PC-9 (cell line): ENCODE measurements at regions not wholly inside any gene's neighbourhood (a gene's known extent, or its start where the extent isn't known, plus 50 kb on each side); places are given as distances from the start of the nearest gene placed in this dataset.
A peak's percentile ranks its signal among the peaks of the same experiment; 100 is the strongest.
"Not testable (repeated sequence)": the region's sequence is repeated elsewhere in the genome, so short reads cannot be mapped to it uniquely, and the experiment has no call there.

Experiments
- BruUV-seq: library from RNA; stranded (reverse); fragments of 400-500 nt; replicated peaks from 2 replicates; lab custom pipeline; 2021; lab: Mats Ljungman, UMichigan
- CTCF ChIA-PET: fragments of 300-600 bp; sonication (Branson Sonifier 250); formaldehyde crosslinking; loops from one replicate; lab custom pipeline; 2022; ENCODE audit warnings: antibody characterized with exemption; lab: Charles Lee
- POLR2A ChIA-PET: fragments of 300-600 bp; sonication (Branson Sonifier 250); formaldehyde crosslinking; loops from one replicate; lab custom pipeline; 2022; ENCODE audit warnings: antibody characterized with exemption; ENCODE audit not compliant: unreplicated experiment; lab: Charles Lee
- DNase-seq, 2 experiments: peaks; one replicate each; pipeline versions ENCODE4 v3.0.0 to v3.0.0-alpha.2; 2015 to 2022; ENCODE audit warnings: mixed read lengths in 1 of 2
- H2AFZ ChIP-seq: fragments of 200-600 bp; sonication (generic); 2 replicates; pipeline ENCODE4 v1.8.1; 2017; ENCODE audit warnings: antibody characterized with exemption
- H3F3A ChIP-seq: fragments of 200-600 bp; sonication (generic); 2 replicates; pipeline ENCODE4 v1.8.1; 2017; ENCODE audit warnings: antibody characterized with exemption, mild to moderate bottlenecking, low read depth; ENCODE audit not compliant: insufficient read depth
- H3K27ac ChIP-seq: fragments of 200-600 bp; sonication (generic); 2 replicates; pipeline ENCODE4 v1.6.1; 2016; ENCODE audit warnings: mixed run types
- H3K27me3 ChIP-seq: fragments of 200-600 bp; sonication (generic); 2 replicates; pipeline ENCODE4 v1.6.1; 2016; ENCODE audit warnings: low read depth, mixed run types; ENCODE audit not compliant: insufficient read depth
- H3K36me3 ChIP-seq: fragments of 200-600 bp; sonication (generic); 2 replicates; pipeline ENCODE4 v1.6.1; 2016; ENCODE audit warnings: low read depth, mixed run types
- H3K4me1 ChIP-seq: fragments of 200-600 bp; sonication (generic); replicated peaks from 2 replicates; pipeline ENCODE4 v1.6.1; 2016; ENCODE audit warnings: mixed run types; ENCODE audit not compliant: insufficient read depth
- H3K4me2 ChIP-seq: fragments of 200-600 bp; sonication (generic); 2 replicates; pipeline ENCODE4 v1.6.1; 2017; ENCODE audit warnings: mixed run types
- H3K4me3 ChIP-seq: fragments of 200-600 bp; sonication (generic); 2 replicates; pipeline ENCODE4 v1.6.1; 2016; ENCODE audit warnings: mixed run types
- H3K79me2 ChIP-seq: fragments of 200-600 bp; sonication (generic); 2 replicates; pipeline ENCODE4 v1.6.1; 2017; ENCODE audit warnings: low read depth, mixed run types
- H3K9me2 ChIP-seq: fragments of 200-600 bp; sonication (generic); 2 replicates; pipeline ENCODE4 v1.8.1; 2017; ENCODE audit warnings: mild to moderate bottlenecking; ENCODE audit not compliant: insufficient read depth
- H3K9me3 ChIP-seq: fragments of 200-600 bp; sonication (generic); 2 replicates; pipeline ENCODE4 v1.8.1; 2016; ENCODE audit warnings: low read depth; ENCODE audit not compliant: insufficient read depth
- H4K20me1 ChIP-seq: fragments of 200-600 bp; sonication (generic); 2 replicates; pipeline ENCODE4 v1.8.1; 2017; ENCODE audit not compliant: insufficient read depth
- CTCF ChIP-seq: fragments of 200-600 bp; sonication (generic); conservative IDR thresholded peaks from 2 replicates; pipeline ENCODE4 v1.6.1; 2017; ENCODE audit warnings: mixed run types, antibody characterized with exemption, mild to moderate bottlenecking, moderate library complexity
- EZH2 ChIP-seq: fragments of 200-600 bp; sonication (generic); IDR thresholded peaks from 2 replicates; pipeline ENCODE4 v1.8.0; 2017; ENCODE audit warnings: antibody characterized with exemption, low read depth
- intact Hi-C: fragments of 100-400 bp; cut with micrococcal nuclease; formaldehyde crosslinking; loops from one replicate; pipeline ENCODE4 v1.10.0; 2022; ENCODE audit not compliant: unreplicated experiment

GRCh38 chr10:63689768-63690167, 168.6 kb downstream of the REEP3 start:
- Histone ChIP-seq H3K27me3 (no peaks in the 10 kb centered on the region), H3K4me2 (no peak overlapping the region), H3K4me3 (no peak overlapping the region), H3K27ac (no peak overlapping the region), H4K20me1 (no peaks in the 10 kb centered on the region), H3K4me1 (peaks cover 5% of the 10 kb centered on the region), H3K9me2 (no peaks in the 10 kb centered on the region), H3K9me3 (no peaks in the 10 kb centered on the region), H3K79me2 (no peaks in the 10 kb centered on the region), H3F3A (no peaks in the 10 kb centered on the region), H3K36me3 (no peaks in the 10 kb centered on the region), H2AFZ (no peak overlapping the region)
- no TSS peak for BruUV-seq
- TF ChIP-seq EZH2 (no peak), CTCF (no peak)
- ChIA-PET CTCF (no interaction called here), POLR2A (no interaction called here)
- no peak for DNase-seq
- intact Hi-C loops, result no loop called here

GRCh38 chr10:63692220-63692896, 171.2 kb downstream of the REEP3 start:
- Histone ChIP-seq H3K79me2 (no peaks in the 10 kb centered on the region), H3K27me3 (no peaks in the 10 kb centered on the region), H3K4me1 (peaks cover 5% of the 10 kb centered on the region), H3K9me2 (no peaks in the 10 kb centered on the region), H2AFZ (no peak overlapping the region), H4K20me1 (no peaks in the 10 kb centered on the region), H3K9me3 (no peaks in the 10 kb centered on the region), H3K4me3 (no peak overlapping the region), H3K4me2 (no peak overlapping the region), H3F3A (no peaks in the 10 kb centered on the region), H3K36me3 (no peaks in the 10 kb centered on the region), H3K27ac (no peak overlapping the region)
- BruUV-seq, result no TSS peak
- no peak for DNase-seq
- intact Hi-C loops, result no loop called here
- CTCF ChIA-PET, result no interaction called here
- TF ChIP-seq CTCF (no peak), EZH2 (no peak)
- POLR2A ChIA-PET, result no interaction called here

GRCh38 chr10:63693021-63693420, 171.8 kb downstream of the REEP3 start:
- CTCF ChIA-PET, H4K20me1 ChIP-seq, BruUV-seq, H3K4me1 ChIP-seq, POLR2A ChIA-PET, H3K36me3 ChIP-seq, H3K9me2 ChIP-seq, H3K9me3 ChIP-seq, H3K27ac ChIP-seq, H3K79me2 ChIP-seq, H2AFZ ChIP-seq, H3K27me3 ChIP-seq, H3K4me2 ChIP-seq, intact Hi-C loops, H3K4me3 ChIP-seq, H3F3A ChIP-seq: not testable (repeated sequence)
- peak in 1 of 2 experiments; percentile 38 for DNase-seq

- no peaks in the 10 kb centered on the region for H4K20me1 ChIP-seq
- peaks cover 30% of the 10 kb centered on the region for H3K4me1 ChIP-seq
- no peak overlapping the region for H3K4me2 ChIP-seq
- H3K9me2 ChIP-seq, result no peaks in the 10 kb centered on the region
- no peaks in the 10 kb centered on the region for H3K79me2 ChIP-seq
- peaks cover 20% of the 10 kb centered on the region for H3F3A ChIP-seq
- intact Hi-C loops, result no loop called here
- no TSS peak for BruUV-seq
- H3K9me3 ChIP-seq, result no peaks in the 10 kb centered on the region
- no peak for DNase-seq
- no peak for TF ChIP-seq CTCF
- TF ChIP-seq EZH2, result no peak
- POLR2A ChIA-PET, result no interaction called here
- no peak overlapping the region for H3K4me3 ChIP-seq
- no peaks in the 10 kb centered on the region for H3K36me3 ChIP-seq
- no peak overlapping the region for H3K27ac ChIP-seq
- H3K27me3 ChIP-seq, result no peaks in the 10 kb centered on the region
- no peak overlapping the region for H2AFZ ChIP-seq
- CTCF ChIA-PET, result no interaction called here
Measured at GRCh38 chr10:63696205-63696604, 175.0 kb downstream of the REEP3 start.
